HCT116 (cell line): ENCODE measurements at regions not wholly inside any gene's neighbourhood (a gene's known extent, or its start where the extent isn't known, plus 50 kb on each side); places are given as distances from the start of the nearest gene placed in this dataset.

Experiments
- ATAC-seq: fragments of 200-7000 bp; cut with Tn5 transposase; 2 replicates; pipeline ENCODE4 v1.9.1; 2020; ENCODE audit warnings: mild to moderate bottlenecking, moderate library complexity
- BruUV-seq: library from RNA; stranded (reverse); fragments of 400-500 nt; replicated peaks from 2 replicates; lab custom pipeline; 2021; lab: Mats Ljungman, UMichigan
- CTCF ChIA-PET: fragments of 300-600 bp; sonication (Branson Sonifier 250); formaldehyde crosslinking; loops from one replicate; lab custom pipeline; 2021; ENCODE audit warnings: antibody characterized with exemption; lab: Charles Lee
- POLR2A ChIA-PET: fragments of 300-600, 350-600 bp; sonication (Branson Sonifier 250); formaldehyde crosslinking; loops from one replicate; lab custom pipeline; 2021; ENCODE audit warnings: antibody characterized with exemption; lab: Charles Lee
- RAD21 ChIA-PET, 2 experiments: fragments of 300-600 bp; sonication (Branson Sonifier 250); formaldehyde crosslinking; loops; one replicate each; lab custom pipeline; 2023; ENCODE audit warnings: low total read pairs in 2 of 2; ENCODE audit not compliant: uncharacterized antibody in 2 of 2, unreplicated experiment in 2 of 2, low non-redundant PET in 1 of 2; lab: Charles Lee
- DNase-seq: peaks from one replicate; pipeline ENCODE4 v3.0.0-alpha.2; 2010; ENCODE audit warnings: low read depth, low spot score
- H2AFZ ChIP-seq: fragments of 200-600 bp; shearing (Covaris generic), sonication (generic); 2 replicates; pipeline ENCODE4 v1.6.1; 2017; ENCODE audit warnings: low read depth, mixed run types, mixed read lengths, antibody characterized with exemption, low read length; ENCODE audit not compliant: poor library complexity, severe bottlenecking
- H3K27ac ChIP-seq: 2 replicates; pipeline ENCODE4 v1.5.1; 2012; ENCODE audit warnings: low read depth, low read length
- H3K27me3 ChIP-seq: fragments of 200-600 bp; sonication (generic); 2 replicates; pipeline ENCODE4 v1.6.1; 2016; ENCODE audit warnings: mixed run types, low read length, mixed read lengths; ENCODE audit not compliant: insufficient read depth
- H3K36me3 ChIP-seq, 2 experiments: fragments of 200-500 bp in 1 of 2; fragments of 200-600 bp in 1 of 2; sonication (Bioruptor generic) in 1 of 2; sonication (generic) in 1 of 2; 2 replicates each; pipeline versions ENCODE4 v1.5.1 to v1.6.1; 2014 to 2016; ENCODE audit warnings: low read length in 2 of 2, inconsistent platforms in 1 of 2, mixed read lengths in 1 of 2, mixed run types in 1 of 2; ENCODE audit not compliant: insufficient read depth in 2 of 2, control insufficient read depth in 1 of 2
- H3K4me1 ChIP-seq, 2 experiments: fragments of 200-600 bp in 1 of 2; sonication (generic) in 1 of 2; 2 replicates each; pipeline versions ENCODE4 v1.5.1 to v1.6.1; 2012 to 2017; ENCODE audit warnings: low read length in 2 of 2, inconsistent platforms in 1 of 2, mild to moderate bottlenecking in 1 of 2, mixed read lengths in 1 of 2, mixed run types in 1 of 2, moderate library complexity in 1 of 2; ENCODE audit not compliant: insufficient read depth in 2 of 2, control insufficient read depth in 1 of 2
- H3K4me2 ChIP-seq: fragments of 200-600 bp; sonication (generic); 2 replicates; pipeline ENCODE4 v1.6.1; 2017; ENCODE audit warnings: mixed run types, low read length, mixed read lengths
- H3K4me3 ChIP-seq, 2 experiments: fragments of 200-600 bp in 1 of 2; sonication (generic) in 1 of 2; replicated peaks in 1 of 2; 2 replicates each; pipeline ENCODE4 v1.5.1; 2011 to 2016; ENCODE audit warnings: low read length in 2 of 2, control low read depth in 1 of 2, low read depth in 1 of 2, mild to moderate bottlenecking in 1 of 2, mixed read lengths in 1 of 2, mixed run types in 1 of 2
- H3K79me2 ChIP-seq: fragments of 200-600 bp; sonication (generic); 2 replicates; pipeline ENCODE4 v1.6.1; 2017; ENCODE audit warnings: mild to moderate bottlenecking, mixed run types, low read length, moderate library complexity, mixed read lengths; ENCODE audit not compliant: insufficient read depth
- H3K9ac ChIP-seq: fragments of 200-600 bp; sonication (generic); 2 replicates; pipeline ENCODE4 v1.6.1; 2016; ENCODE audit warnings: low read length, mixed read lengths
- H3K9me2 ChIP-seq: fragments of 200-600 bp; sonication (generic), shearing (Covaris generic); 2 replicates; pipeline ENCODE4 v1.6.1; 2017; ENCODE audit warnings: mixed run types, mild to moderate bottlenecking, moderate library complexity; ENCODE audit not compliant: insufficient read depth
- H3K9me3 ChIP-seq, 2 experiments: fragments of 200-500 bp in 1 of 2; fragments of 200-600 bp in 1 of 2; sonication (Bioruptor generic) in 1 of 2; sonication (generic) in 1 of 2; 2 replicates each; pipeline ENCODE4 v1.6.1; 2014 to 2017; ENCODE audit warnings: low read length in 2 of 2, mixed read lengths in 2 of 2, inconsistent platforms in 1 of 2, low read depth in 1 of 2, mild to moderate bottlenecking in 1 of 2, mixed run types in 1 of 2, moderate library complexity in 1 of 2; ENCODE audit not compliant: control insufficient read depth in 1 of 2, insufficient read depth in 1 of 2
- H4K20me1 ChIP-seq: fragments of 200-600 bp; sonication (generic), shearing (Covaris generic); 2 replicates; pipeline ENCODE4 v1.6.1; 2017; ENCODE audit warnings: mixed run types, mild to moderate bottlenecking, moderate library complexity; ENCODE audit not compliant: insufficient read depth
- CBX3 ChIP-seq: IDR thresholded peaks from 2 replicates; pipeline ENCODE4 v1.6.1; 2012; ENCODE audit warnings: low read depth
- CEBPB ChIP-seq: IDR thresholded peaks from 2 replicates; pipeline ENCODE4 v1.6.1; 2012; ENCODE audit warnings: low read depth
- EGR1 ChIP-seq: IDR thresholded peaks from 2 replicates; pipeline ENCODE4 v1.6.1; 2012; ENCODE audit warnings: low read depth
- ELF1 ChIP-seq: IDR thresholded peaks from 2 replicates; pipeline ENCODE4 v1.6.1; 2012; ENCODE audit warnings: low read depth, borderline replicate concordance
- EZH2 ChIP-seq: fragments of 200-600 bp; sonication (generic); IDR thresholded peaks from 2 replicates; pipeline ENCODE4 v1.6.1; 2017; ENCODE audit warnings: antibody characterized with exemption, mixed run types
- EZH2phosphoT487 ChIP-seq: fragments of 200-600 bp; IDR thresholded peaks from 2 replicates; pipeline ENCODE4 v1.6.1; 2018; ENCODE audit warnings: antibody characterized with exemption, borderline replicate concordance
- FOSL1 ChIP-seq: IDR thresholded peaks from 2 replicates; pipeline ENCODE4 v1.6.1; 2012; ENCODE audit warnings: low read depth
- JUND ChIP-seq: IDR thresholded peaks from 2 replicates; pipeline ENCODE4 v1.6.1; 2012
- RAD21 ChIP-seq: IDR thresholded peaks from 2 replicates; pipeline ENCODE4 v1.6.1; 2012; ENCODE audit warnings: low read depth, mild to moderate bottlenecking
- SIN3A ChIP-seq: IDR thresholded peaks from 2 replicates; pipeline ENCODE4 v1.6.1; 2012; ENCODE audit warnings: low read depth
- SP1 ChIP-seq: IDR thresholded peaks from 2 replicates; pipeline ENCODE4 v1.6.1; 2012; ENCODE audit warnings: low read depth
- SRF ChIP-seq: IDR thresholded peaks from 2 replicates; pipeline ENCODE4 v1.6.1; 2012; ENCODE audit warnings: low read depth
- TCF7L2 ChIP-seq: IDR thresholded peaks from 2 replicates; pipeline ENCODE4 v1.7.0; 2011; ENCODE audit warnings: borderline replicate concordance, inconsistent platforms; ENCODE audit not compliant: insufficient read depth, insufficient read length; ENCODE audit errors: extremely low read depth
- YY1 ChIP-seq: IDR thresholded peaks from 2 replicates; pipeline ENCODE4 v1.6.1; 2011; ENCODE audit warnings: low read length, low read depth, moderate library complexity, mild to moderate bottlenecking; ENCODE audit not compliant: insufficient replicate concordance; ENCODE audit errors: extremely low read depth
- ZFX ChIP-seq: fragments of 450-650 bp; IDR thresholded peaks from 2 replicates; pipeline ENCODE4 v1.6.1; 2017
- ZNF274 ChIP-seq: fragments of 200-500 bp; sonication (Bioruptor generic); IDR thresholded peaks from 2 replicates; pipeline ENCODE4 v1.6.1; 2014; ENCODE audit warnings: mild to moderate bottlenecking, low read depth, low read length, inconsistent platforms
- intact Hi-C: fragments of 100-400 bp; cut with micrococcal nuclease; formaldehyde crosslinking; loops from 2 replicates; pipeline ENCODE4 v1.10.0; 2022
- TF ChIP-seq, protein P1 (sequence below): IDR thresholded peaks from 2 replicates; pipeline ENCODE4 v1.6.1; 2011; ENCODE audit warnings: mild to moderate bottlenecking, low read length, moderate library complexity; ENCODE audit not compliant: insufficient replicate concordance; ENCODE audit errors: extremely low read depth
- TF ChIP-seq, protein P2 (sequence below): IDR thresholded peaks from 2 replicates; pipeline ENCODE4 v1.6.1; 2012; ENCODE audit warnings: low read depth
- TF ChIP-seq, protein P3 (sequence below): IDR thresholded peaks from 2 replicates; pipeline ENCODE4 v1.6.1; 2012

DNA sequence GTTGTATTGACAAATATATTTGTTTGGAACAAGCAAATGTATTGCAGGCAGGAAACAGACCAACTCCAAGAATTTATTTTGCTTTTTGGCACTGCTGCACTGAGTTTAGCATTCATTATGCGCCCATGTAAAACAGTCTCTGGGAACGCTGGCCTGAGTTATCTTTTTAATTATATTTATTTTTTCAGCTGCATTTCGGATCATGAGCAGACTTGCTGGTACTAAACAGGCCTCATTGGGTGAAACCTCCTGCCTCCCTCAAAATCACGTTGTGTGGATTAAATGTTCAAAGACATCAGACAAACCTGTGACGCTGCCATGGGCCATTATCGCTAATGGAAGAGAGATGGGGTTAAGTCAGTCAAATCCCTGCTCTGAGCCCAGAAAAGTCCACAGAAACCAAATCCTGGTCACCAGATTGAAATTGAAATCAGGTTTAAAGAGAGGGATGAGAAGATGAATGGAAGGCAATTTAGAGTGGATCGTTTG is 511.1 kb upstream of the PROK2 start:
- CTCF ChIA-PET, result interaction anchor here (1.0 kb wide), 1 partner anchor 10 kb away, joined by 3 read pairs; no protein-coding TSS in a partner anchor
- no peaks in the 10 kb centered on the region for H3K79me2 ChIP-seq

More for the DNA sequence above, 511.1 kb upstream of the PROK2 start:
- intact Hi-C loops, result no loop called here
- ChIA-PET RAD21 (no interaction called here), POLR2A (no interaction called here)
- BruUV-seq, result no TSS peak
- no peak for ATAC-seq
- H3K36me3 ChIP-seq, result no peaks in the 10 kb centered on the region
- DNase-seq, result no peak
- no peak overlapping the region for H2AFZ ChIP-seq
- TF ChIP-seq SP1 (no peak), TCF7L2 (no peak), CEBPB (no peak), EZH2phosphoT487 (no peak), ELF1 (no peak), ZNF274 (no peak), FOSL1 (no peak), EGR1 (no peak), RAD21 (no peak), JUND (no peak), YY1 (no peak), EZH2 (no peak), ZFX (no peak), CBX3 (no peak), SRF (no peak), SIN3A (no peak)
- TF ChIP-seq, protein P1, sequence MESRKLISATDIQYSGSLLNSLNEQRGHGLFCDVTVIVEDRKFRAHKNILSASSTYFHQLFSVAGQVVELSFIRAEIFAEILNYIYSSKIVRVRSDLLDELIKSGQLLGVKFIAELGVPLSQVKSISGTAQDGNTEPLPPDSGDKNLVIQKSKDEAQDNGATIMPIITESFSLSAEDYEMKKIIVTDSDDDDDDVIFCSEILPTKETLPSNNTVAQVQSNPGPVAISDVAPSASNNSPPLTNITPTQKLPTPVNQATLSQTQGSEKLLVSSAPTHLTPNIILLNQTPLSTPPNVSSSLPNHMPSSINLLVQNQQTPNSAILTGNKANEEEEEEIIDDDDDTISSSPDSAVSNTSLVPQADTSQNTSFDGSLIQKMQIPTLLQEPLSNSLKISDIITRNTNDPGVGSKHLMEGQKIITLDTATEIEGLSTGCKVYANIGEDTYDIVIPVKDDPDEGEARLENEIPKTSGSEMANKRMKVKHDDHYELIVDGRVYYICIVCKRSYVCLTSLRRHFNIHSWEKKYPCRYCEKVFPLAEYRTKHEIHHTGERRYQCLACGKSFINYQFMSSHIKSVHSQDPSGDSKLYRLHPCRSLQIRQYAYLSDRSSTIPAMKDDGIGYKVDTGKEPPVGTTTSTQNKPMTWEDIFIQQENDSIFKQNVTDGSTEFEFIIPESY, result no peak
- TF ChIP-seq, protein P2, sequence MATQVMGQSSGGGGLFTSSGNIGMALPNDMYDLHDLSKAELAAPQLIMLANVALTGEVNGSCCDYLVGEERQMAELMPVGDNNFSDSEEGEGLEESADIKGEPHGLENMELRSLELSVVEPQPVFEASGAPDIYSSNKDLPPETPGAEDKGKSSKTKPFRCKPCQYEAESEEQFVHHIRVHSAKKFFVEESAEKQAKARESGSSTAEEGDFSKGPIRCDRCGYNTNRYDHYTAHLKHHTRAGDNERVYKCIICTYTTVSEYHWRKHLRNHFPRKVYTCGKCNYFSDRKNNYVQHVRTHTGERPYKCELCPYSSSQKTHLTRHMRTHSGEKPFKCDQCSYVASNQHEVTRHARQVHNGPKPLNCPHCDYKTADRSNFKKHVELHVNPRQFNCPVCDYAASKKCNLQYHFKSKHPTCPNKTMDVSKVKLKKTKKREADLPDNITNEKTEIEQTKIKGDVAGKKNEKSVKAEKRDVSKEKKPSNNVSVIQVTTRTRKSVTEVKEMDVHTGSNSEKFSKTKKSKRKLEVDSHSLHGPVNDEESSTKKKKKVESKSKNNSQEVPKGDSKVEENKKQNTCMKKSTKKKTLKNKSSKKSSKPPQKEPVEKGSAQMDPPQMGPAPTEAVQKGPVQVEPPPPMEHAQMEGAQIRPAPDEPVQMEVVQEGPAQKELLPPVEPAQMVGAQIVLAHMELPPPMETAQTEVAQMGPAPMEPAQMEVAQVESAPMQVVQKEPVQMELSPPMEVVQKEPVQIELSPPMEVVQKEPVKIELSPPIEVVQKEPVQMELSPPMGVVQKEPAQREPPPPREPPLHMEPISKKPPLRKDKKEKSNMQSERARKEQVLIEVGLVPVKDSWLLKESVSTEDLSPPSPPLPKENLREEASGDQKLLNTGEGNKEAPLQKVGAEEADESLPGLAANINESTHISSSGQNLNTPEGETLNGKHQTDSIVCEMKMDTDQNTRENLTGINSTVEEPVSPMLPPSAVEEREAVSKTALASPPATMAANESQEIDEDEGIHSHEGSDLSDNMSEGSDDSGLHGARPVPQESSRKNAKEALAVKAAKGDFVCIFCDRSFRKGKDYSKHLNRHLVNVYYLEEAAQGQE, result no peak
- TF ChIP-seq, protein P3, sequence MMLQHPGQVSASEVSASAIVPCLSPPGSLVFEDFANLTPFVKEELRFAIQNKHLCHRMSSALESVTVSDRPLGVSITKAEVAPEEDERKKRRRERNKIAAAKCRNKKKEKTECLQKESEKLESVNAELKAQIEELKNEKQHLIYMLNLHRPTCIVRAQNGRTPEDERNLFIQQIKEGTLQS, result no peak
- H3K27me3 ChIP-seq, result peaks cover 26% of the 10 kb centered on the region
- no peaks in the 10 kb centered on the region for H4K20me1 ChIP-seq
- no peak overlapping the region for H3K27ac ChIP-seq
- no peaks in the 10 kb centered on the region for H3K9me3 ChIP-seq
- H3K9ac ChIP-seq, result no peak overlapping the region
- peaks cover 0 to 20% of the 10 kb centered on the region in 2 experiments; a peak in 2 of 4 replicates for H3K4me1 ChIP-seq
- no peak overlapping the region for H3K4me3 ChIP-seq
- no peak overlapping the region for H3K4me2 ChIP-seq
- H3K9me2 ChIP-seq, result no peaks in the 10 kb centered on the region
